ENCODE measurements at regions not wholly inside any gene's neighbourhood (a gene's known extent, or its start where the extent isn't known, plus 50 kb on each side); places are given as distances from the start of the nearest gene placed in this dataset.

GRCh38 chr2:18860179-18860578 is 270.8 kb upstream of the NT5C1B start:
- DNase-seq: no peak

DNA sequence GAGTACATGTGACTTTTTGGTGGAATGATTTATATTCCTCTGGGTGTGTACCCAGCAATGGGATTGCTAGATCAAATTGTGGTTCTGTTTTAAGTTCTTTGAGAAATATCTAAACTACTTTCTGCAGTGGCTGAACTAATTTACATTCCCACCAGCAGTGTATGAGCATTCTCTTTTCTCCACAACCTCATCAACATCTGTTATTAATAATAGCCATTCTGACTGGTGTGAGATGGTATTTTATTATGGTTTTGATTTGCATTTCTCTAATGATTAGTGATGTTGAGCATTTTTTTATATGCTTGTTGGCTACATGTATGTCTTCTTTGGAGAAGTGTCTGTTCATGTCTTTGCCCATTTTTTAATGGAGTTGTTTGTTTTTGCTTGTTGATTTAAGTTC is 267.4 kb upstream of the NT5C1B start:
- no peak for DNase-seq

DNA sequence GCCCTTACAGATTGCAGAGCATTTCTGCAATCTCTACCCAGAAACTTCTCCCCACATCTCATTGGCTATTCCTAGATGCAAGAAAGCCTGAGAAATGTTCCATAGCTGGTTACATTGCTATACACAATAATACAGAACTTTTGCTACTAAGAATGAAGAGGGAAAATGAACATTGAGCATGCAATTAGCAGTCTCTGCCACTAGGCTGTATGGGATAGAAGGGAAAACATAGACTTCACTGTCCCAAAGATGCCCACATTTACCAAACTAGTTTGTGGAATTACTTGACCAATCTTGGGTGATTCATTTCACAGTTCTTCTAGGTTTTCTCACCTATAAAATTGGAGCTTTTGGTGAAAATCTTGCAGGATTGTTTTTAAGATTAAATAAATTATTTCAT is 265.7 kb upstream of the NT5C1B start:
- DNase-seq: no peak

GRCh38 chr2:18849841-18850578 is 260.6 kb upstream of the NT5C1B start:
- DNase-seq: no peak

DNA sequence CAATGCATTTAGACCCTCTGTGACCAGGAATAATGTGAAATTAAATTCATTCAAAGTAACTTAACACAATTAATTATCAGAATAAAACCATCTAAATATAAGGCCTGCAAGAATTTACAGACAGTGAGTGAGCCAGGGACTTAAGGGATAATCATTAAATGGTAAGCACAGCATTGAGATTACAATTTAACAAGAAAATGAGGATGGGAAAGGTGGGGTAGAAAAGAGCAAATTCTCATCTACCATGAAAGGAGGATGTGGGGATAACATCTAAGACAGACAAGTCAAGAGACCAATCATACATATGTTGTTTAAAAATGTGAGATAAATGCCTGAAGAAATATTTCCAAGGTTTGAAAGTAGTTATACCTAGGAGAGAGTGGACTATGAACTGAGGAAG is 259.3 kb upstream of the NT5C1B start:
- no peak for DNase-seq

DNA sequence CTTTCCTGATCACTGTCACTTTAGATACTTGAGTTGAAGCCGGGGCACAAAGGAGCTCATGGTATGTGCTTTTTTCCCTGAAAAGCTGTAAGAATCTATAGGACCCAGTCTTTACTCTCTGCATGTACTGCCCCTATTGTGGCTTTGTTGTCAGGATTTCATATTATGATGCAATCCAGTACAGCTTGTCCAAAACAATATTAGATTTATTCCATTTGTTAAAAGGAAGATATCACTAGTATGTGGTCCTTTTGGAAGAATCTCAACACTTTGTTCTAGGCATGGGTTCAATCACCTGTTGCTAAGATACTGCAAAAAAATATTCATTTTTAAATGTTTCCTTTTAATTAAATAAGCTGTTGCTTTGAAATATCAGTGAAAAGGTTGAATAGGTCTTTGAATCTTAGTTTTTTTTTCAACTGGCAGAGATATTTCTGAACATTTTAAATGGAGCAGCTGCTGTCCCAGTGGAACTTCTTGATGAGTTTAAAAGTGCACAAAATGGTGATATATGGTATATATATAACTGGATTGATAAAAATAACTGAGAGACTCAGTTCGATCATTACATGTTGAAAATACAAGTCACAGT is 256.6 kb upstream of the NT5C1B start:
- no peak for DNase-seq

DNA sequence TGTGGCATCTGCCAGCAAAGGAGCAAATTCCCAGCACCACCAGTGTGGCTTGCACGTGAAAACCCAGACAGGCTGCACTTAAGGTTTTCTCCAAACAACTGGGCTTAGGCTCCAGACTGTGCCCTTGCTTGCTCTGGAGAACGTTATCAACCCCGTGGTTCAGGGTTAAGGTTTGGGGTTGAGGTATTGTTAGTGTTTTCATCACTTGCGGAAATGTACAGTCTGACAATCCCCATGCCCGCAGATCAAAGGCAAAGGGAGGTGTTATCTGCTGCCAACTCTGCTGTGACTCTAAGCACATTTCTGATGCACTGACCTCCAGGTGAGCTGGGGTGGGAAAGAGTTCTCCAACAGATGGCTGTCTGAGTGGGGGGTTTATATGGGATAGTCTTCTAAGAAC is 253.5 kb upstream of the NT5C1B start:
- no peak for DNase-seq

DNA sequence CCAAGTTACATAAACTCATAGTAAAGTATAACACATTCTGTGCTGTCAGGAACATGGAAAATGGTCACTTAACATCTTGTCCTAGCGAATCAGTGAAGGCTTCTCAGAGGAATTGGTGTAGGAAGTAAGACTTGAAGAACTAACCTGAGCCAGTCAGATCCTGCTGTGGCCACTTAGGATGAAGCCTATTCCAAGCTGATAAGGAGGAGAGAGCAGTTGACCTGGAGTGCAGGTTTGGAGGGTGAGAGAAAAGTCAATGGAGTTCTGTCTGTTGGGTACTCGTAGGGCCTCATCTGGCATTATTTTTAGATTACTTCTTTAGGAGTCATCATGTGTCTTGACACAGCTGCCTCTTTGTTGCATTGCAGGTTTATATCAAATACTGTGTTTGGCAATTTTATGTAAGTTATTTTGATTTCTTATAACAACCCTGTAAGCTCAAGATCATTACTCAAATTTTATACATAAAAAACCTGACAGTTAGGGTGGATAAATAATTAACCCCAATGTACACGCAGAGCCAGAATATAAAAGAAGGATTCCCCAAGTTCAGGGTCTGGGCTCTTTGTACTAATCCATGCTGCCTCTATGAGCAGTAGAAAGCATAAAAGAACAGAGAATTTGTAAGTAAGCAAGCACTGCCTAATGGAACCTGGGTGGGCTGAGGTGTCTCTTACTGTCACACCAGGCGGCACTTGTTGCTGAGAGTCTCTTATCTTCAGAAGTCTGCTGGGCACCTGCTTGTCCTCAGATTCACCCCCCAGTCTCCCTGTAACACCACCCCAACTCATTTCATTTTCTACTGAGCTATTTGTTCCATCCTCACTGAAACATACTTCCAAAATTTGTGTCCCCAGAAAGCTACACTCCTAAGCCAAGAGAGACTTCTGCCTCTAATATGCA is 252.1 kb upstream of the NT5C1B start:
- DNase-seq: no peak

DNA sequence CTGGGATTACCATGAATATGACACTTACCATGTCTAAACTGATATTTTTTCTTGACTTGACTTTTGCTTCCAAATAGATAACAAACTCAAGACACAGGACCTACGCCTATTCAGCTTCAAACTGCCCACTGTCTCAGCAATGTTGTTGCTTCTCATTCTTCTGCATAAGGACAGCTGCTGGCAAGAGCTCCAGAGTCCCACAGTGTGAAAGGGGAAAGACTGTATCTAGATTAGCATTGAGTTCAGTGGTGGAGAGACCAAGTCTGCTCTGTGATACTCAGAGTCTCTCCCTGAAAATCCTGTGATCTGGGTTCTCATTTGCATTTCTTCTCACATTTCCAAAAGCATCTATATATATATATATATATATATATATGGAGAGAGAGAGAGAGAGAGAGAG is 247.9 kb upstream of the NT5C1B start:
- DNase-seq: no peak

GRCh38 chr2:18836436-18836835 is 247.1 kb upstream of the NT5C1B start:
- no peak for DNase-seq

GRCh38 chr2:18835787-18836186 is 246.4 kb upstream of the NT5C1B start:
- no peak for DNase-seq

DNA sequence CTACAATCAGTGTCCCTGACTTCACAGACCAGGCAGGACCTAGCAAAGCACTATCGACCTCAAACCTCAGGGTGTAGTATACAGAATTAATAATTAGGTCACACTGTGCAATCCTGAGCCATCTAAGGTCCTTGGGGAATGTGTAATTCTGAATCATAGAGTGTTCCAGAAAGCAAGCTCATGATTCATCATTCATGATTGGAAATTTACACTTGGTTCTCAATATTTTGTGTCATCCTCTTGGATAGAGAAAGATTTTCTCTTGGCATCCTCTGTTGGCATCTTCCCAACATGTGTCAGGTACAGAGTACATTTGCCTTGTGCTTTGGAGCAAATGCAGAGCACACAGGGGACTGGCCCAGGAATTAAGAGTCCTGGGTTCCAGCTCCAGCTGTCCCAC is 245.0 kb upstream of the NT5C1B start:
- no peak for DNase-seq

- DNase-seq: no peak
Observed at GRCh38 chr2:18833941-18834340, 244.6 kb upstream of the NT5C1B start.

GRCh38 chr2:18831916-18832510 is 242.6 kb upstream of the NT5C1B start:
- DNase-seq: no peak

- no peak for DNase-seq
Observed at GRCh38 chr2:18830962-18831361, 241.6 kb upstream of the NT5C1B start.

GRCh38 chr2:18829976-18830375 is 240.6 kb upstream of the NT5C1B start:
- no peak for DNase-seq

GRCh38 chr2:18829251-18829902 is 240.0 kb upstream of the NT5C1B start:
- no peak for DNase-seq

GRCh38 chr2:18828296-18828695 is 238.9 kb upstream of the NT5C1B start:
- no peak for DNase-seq

GRCh38 chr2:18825838-18826237 is 236.5 kb upstream of the NT5C1B start:
- DNase-seq: no peak

GRCh38 chr2:18824915-18825314 is 235.5 kb upstream of the NT5C1B start:
- no peak for DNase-seq

DNA sequence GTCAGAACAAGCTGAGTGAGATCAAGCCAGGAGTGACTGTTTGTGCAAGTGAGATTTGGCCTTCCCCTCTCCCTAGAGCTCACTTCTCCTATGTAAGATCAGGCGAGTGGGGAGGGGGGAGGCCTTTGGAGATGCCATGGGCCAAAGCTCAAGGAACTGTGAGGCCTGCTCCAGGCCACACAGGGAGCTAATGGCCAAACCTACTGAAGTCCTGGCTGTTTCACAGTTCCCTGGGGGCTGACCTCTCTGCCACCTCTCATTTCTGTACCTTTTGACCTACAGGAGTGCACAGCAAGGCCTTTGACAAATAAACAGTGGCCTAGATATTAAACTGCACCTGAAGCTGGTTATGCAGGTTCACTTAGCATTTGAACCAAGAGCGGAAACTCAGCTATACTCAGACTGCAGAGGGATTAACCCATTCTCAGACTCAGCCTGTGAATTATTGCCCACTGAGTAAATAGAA is 235.0 kb upstream of the NT5C1B start:
- no peak for DNase-seq

DNA sequence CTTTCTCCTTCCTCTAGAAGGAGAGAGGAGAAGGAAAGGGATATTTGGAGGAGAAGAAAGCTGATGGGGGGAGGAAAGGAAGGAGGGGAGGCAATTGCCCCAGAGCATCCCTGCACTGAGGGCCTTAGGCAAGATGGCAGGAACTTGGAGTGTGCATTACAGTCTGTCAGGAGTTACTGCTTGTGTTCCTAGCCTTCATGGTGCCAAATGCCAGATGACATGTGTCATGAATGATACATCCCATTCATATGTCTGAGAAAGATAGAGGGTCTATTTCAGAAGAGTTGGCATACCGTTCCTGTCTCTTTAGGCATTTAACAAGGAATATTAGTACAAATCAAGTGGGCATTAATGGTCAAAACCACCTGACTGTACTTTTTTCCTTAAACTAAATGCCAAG is 232.1 kb upstream of the NT5C1B start:
- no peak for DNase-seq

DNA sequence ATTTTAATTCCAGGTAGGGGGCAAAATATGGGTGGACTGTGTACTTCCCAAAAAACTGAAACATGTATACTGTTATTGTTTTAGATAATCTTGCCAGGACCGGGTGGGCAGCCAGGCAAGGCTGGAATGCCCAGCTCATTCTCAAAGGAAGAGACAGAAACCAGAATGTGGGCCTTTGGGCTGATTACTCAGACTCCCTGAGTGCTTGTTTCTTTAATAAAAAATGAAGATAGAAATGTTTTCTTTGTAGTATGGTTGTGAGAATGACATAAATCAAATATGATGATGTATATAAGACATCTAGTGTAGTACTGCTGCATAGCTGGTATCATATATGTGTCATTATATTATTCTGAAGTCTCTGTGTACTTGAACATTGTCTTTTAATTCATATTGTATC is 231.6 kb upstream of the NT5C1B start:
- DNase-seq: no peak
